ENCODE measurements at regions not wholly inside any gene's neighbourhood (a gene's known extent, or its start where the extent isn't known, plus 50 kb on each side); places are given as distances from the start of the nearest gene placed in this dataset.

DNA sequence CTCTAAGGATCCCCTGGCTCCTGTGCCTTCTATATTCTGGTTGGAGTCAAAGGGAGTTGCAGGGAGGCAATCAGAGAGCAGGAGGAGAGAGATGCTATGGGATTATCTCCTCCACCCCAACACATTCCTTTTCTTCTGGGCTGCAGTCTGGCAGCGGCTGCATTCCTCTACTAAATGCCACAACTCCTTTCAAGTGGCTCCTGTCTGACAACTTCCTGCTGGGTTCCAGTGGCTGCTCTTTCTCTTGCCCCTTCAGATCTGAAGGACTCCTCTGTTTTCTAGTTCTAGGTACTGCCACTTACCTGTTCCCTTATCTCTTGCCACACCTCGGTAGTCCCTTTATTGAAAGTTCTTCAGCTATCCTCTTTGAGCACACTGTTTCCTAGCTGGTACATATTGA is 425.0 kb downstream of the SNAPC1 start:
- TF ChIP-seq CTCF (conservative IDR thresholded peaks at IDR 0.05; ENCODE audit: low read depth, low read length): no peak
- no peak for TF ChIP-seq POLR2A (IDR thresholded peaks at IDR 0.05; ENCODE audit: low read depth, low read length)
- TF ChIP-seq CEBPB (IDR thresholded peaks at IDR 0.05; ENCODE audit: low read depth, low read length): no peak
- no peak for TF ChIP-seq RFX5 (IDR thresholded peaks at IDR 0.05; ENCODE audit: low read depth, low read length)

All from IMR-90 (cell line).